ENCODE measurements at regions not wholly inside any gene's neighbourhood (a gene's known extent, or its start where the extent isn't known, plus 50 kb on each side); places are given as distances from the start of the nearest gene placed in this dataset.

DNA sequence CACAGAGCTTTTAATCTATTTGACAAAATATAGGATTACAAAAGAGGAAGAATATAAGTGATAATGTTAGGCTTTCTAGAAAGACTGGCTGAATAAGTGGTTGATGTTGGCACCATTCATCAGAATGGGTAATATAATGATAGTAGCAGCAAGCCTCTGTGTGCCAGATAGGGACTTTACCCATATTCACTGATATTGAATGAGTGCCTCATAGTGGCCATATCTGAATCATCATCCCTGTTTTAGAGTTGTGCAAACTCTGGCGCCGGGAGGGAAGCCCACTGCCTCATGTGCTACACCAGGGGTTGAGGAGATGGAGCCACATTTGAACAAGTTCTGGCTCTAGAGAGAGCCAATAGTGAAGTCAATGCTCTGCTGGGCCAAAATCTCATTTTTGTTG is 368.7 kb upstream of the CRIM1 start:
- TF ChIP-seq, protein P1, sequence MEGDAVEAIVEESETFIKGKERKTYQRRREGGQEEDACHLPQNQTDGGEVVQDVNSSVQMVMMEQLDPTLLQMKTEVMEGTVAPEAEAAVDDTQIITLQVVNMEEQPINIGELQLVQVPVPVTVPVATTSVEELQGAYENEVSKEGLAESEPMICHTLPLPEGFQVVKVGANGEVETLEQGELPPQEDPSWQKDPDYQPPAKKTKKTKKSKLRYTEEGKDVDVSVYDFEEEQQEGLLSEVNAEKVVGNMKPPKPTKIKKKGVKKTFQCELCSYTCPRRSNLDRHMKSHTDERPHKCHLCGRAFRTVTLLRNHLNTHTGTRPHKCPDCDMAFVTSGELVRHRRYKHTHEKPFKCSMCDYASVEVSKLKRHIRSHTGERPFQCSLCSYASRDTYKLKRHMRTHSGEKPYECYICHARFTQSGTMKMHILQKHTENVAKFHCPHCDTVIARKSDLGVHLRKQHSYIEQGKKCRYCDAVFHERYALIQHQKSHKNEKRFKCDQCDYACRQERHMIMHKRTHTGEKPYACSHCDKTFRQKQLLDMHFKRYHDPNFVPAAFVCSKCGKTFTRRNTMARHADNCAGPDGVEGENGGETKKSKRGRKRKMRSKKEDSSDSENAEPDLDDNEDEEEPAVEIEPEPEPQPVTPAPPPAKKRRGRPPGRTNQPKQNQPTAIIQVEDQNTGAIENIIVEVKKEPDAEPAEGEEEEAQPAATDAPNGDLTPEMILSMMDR (IDR thresholded peaks at IDR 0.05; ENCODE audit: low read depth, low read length, poor library complexity, severe bottlenecking) = no peak
- no peak for TF ChIP-seq EZH2phosphoT487 (IDR thresholded peaks at IDR 0.05; ENCODE audit: borderline replicate concordance, low read length)
